ENCODE measurements at regions not wholly inside any gene's neighbourhood (a gene's known extent, or its start where the extent isn't known, plus 50 kb on each side); places are given as distances from the start of the nearest gene placed in this dataset.

DNA sequence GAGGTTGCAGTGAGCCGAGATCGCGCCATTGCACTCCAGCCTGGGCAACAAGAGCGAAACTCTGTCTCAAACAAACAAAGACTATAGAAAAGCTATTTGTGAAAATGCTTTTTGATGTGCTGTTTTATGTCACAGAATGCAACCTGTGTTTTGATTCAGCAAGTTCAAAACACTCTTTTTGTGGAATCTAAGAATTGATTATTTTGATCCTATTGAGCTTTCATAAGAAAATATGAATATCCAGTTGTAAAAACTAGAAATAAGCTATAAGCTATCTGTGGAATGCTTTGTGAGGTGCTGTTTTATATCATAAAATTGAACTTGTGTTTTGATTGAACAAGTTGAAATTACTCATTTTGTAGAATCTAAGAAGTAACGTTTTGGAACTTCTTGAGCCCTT is 110.7 kb upstream of the VPREB1 start:
- TF ChIP-seq, protein P1, sequence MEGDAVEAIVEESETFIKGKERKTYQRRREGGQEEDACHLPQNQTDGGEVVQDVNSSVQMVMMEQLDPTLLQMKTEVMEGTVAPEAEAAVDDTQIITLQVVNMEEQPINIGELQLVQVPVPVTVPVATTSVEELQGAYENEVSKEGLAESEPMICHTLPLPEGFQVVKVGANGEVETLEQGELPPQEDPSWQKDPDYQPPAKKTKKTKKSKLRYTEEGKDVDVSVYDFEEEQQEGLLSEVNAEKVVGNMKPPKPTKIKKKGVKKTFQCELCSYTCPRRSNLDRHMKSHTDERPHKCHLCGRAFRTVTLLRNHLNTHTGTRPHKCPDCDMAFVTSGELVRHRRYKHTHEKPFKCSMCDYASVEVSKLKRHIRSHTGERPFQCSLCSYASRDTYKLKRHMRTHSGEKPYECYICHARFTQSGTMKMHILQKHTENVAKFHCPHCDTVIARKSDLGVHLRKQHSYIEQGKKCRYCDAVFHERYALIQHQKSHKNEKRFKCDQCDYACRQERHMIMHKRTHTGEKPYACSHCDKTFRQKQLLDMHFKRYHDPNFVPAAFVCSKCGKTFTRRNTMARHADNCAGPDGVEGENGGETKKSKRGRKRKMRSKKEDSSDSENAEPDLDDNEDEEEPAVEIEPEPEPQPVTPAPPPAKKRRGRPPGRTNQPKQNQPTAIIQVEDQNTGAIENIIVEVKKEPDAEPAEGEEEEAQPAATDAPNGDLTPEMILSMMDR (IDR thresholded peaks at IDR 0.05; ENCODE audit: insufficient read depth, low read length, poor library complexity, severe bottlenecking), result no peak
- H3K27me3 ChIP-seq (ENCODE audit: control insufficient read depth, insufficient read depth, low read length), result no peaks in the 10 kb centered on the region
- no peak overlapping the region for H3K4me3 ChIP-seq (ENCODE audit: low read depth, low read length)
- H3K36me3 ChIP-seq (ENCODE audit: control insufficient read depth, insufficient read depth, low read length), result no peaks in the 10 kb centered on the region
- no peak for DNase-seq (ENCODE audit: low read depth)

DNA sequence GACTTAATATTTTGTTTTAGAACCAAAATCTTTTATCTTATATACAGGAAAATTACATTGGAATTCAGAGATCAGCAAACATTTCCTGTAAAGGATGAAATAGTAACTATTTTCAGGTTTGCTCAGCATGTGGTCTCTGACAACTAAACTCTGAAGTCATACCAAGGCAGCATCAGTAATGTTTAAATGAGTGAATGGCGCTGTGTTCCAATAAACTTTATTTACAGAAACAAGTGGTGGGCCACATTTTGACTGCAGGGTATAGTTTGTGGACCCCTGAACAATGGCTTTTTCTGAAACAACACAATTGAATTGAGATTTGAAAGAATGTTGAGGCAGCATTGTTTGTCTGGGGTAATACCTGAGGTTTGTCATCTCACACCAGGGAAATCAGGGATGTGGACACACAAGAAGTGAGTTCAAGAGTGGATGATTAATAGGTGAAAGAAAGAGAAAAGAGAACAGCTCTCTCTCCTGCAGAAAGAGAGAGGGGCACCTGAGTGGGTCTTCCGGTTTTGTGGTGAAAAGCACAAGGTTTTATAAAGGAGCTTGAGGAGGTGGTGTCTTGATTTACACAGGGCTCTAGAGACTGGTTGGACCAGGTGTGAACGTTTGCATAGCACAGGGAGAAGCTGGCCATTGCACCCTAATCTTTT is 113.5 kb upstream of the VPREB1 start:
- H3K4me3 ChIP-seq (ENCODE audit: low read depth, low read length), result no peak overlapping the region
- no peak for DNase-seq (ENCODE audit: low read depth)
- TF ChIP-seq, protein P1 (IDR thresholded peaks at IDR 0.05; ENCODE audit: insufficient read depth, low read length, poor library complexity, severe bottlenecking), result no peak

DNA sequence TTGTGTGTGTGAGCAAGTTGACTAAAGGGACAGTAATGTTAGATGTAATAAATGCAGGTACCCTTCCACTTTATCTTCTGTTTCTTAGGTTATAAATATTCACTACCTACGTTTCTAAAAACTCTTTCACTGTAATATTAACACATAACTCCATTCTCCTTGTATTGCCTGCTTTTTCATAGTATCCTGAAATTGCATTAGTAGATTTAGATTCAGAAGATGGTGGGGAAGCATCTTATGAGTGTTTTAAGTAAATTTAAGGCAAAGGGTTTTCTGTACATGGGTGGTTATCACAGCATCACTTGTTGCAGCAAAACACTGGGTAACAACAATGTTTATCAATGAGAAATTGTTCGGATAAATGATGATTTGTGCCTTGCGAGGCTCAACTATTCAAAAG is 115.2 kb upstream of the VPREB1 start:
- H3K27me3 ChIP-seq (ENCODE audit: control insufficient read depth, insufficient read depth, low read length), result peaks cover 2% of the 10 kb centered on the region
- no peaks in the 10 kb centered on the region for H3K36me3 ChIP-seq (ENCODE audit: control insufficient read depth, insufficient read depth, low read length)
- TF ChIP-seq, protein P1 (IDR thresholded peaks at IDR 0.05; ENCODE audit: insufficient read depth, low read length, poor library complexity, severe bottlenecking), result no peak
- no peak for DNase-seq (ENCODE audit: low read depth)
- no peak overlapping the region for H3K4me3 ChIP-seq (ENCODE audit: low read depth, low read length)

More for the DNA sequence above, 113.5 kb upstream of the VPREB1 start:
- Histone ChIP-seq H3K36me3 (ENCODE audit: control insufficient read depth, insufficient read depth, low read length) (no peaks in the 10 kb centered on the region), H3K27me3 (ENCODE audit: control insufficient read depth, insufficient read depth, low read length) (no peaks in the 10 kb centered on the region)

DNA sequence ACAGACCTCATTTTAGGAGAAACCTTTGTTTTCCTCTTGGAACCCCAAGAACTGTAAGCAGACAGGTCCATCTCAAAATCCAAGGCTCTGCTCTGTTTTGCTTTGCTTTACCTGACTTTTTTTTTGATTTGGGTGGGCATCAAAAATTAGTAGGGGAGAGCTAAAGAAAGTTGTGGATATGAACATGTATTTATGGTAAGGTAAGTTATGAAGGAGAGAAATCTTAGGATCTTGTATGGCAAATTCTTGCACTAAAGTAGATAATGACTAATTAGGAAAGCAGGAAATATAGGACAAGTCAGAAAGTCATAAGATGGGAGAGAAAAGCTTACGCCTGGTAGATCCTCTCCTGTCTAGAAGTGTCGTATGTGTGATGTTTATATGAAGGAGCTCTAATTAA is 116.1 kb upstream of the VPREB1 start:
- TF ChIP-seq, protein P1 (IDR thresholded peaks at IDR 0.05; ENCODE audit: insufficient read depth, low read length, poor library complexity, severe bottlenecking), result no peak
- Histone ChIP-seq H3K4me3 (ENCODE audit: low read depth, low read length) (no peak overlapping the region), H3K27me3 (ENCODE audit: control insufficient read depth, insufficient read depth, low read length) (peaks cover 2% of the 10 kb centered on the region), H3K36me3 (ENCODE audit: control insufficient read depth, insufficient read depth, low read length) (no peaks in the 10 kb centered on the region)
- no peak for DNase-seq (ENCODE audit: low read depth)

DNA sequence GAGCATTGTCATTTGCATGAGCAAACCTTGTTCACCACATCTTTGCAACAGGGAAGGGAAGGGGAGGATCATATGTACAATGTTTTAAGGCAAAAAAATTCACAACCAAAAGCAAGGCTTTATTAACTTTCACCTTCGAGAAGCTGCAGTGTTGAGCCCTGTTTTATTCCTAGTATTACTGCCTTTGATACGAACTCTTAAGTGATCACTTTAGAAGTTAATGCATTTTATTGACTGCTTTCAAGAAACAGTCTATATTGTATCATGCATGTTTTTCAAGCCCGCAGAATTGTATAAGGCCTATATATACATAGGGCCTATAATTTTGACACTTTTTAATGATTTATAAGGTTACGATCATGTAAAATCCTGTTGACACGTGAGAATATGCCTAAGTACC is 117.5 kb upstream of the VPREB1 start:
- H3K27me3 ChIP-seq (ENCODE audit: control insufficient read depth, insufficient read depth, low read length), result peaks cover 2% of the 10 kb centered on the region
- DNase-seq (ENCODE audit: low read depth), result no peak
- TF ChIP-seq, protein P1 (IDR thresholded peaks at IDR 0.05; ENCODE audit: insufficient read depth, low read length, poor library complexity, severe bottlenecking), result no peak
- no peaks in the 10 kb centered on the region for H3K36me3 ChIP-seq (ENCODE audit: control insufficient read depth, insufficient read depth, low read length)
- H3K4me3 ChIP-seq (ENCODE audit: low read depth, low read length), result no peak overlapping the region

Measured in kidney epithelial cell (primary cell).